H1 (cell line): ENCODE measurements at regions not wholly inside any gene's neighbourhood (a gene's known extent, or its start where the extent isn't known, plus 50 kb on each side); places are given as distances from the start of the nearest gene placed in this dataset.

ENCODE experiments used
- ASH2L ChIP-seq: fragments of 200-600, 300-600 bp; sonication (generic); IDR thresholded peaks from one replicate; pipeline ENCODE4 v1.7.1; 2017; ENCODE audit warnings: low read length
- BCL11A ChIP-seq, 2 experiments: IDR thresholded peaks; one replicate each; pipeline ENCODE4 v1.6.1; 2011; ENCODE audit warnings: low read depth in 2 of 2, low read length in 2 of 2, mild to moderate bottlenecking in 2 of 2
- CEBPB ChIP-seq: IDR thresholded peaks from 2 replicates; pipeline ENCODE4 v1.6.1; 2012; ENCODE audit warnings: low read depth, low read length
- CHD1 ChIP-seq: IDR thresholded peaks from 2 replicates; pipeline ENCODE4 v1.6.1; 2012; ENCODE audit warnings: low read depth, low read length, improper control_type of control experiment
- EGR1 ChIP-seq: IDR thresholded peaks from 2 replicates; pipeline ENCODE4 v1.6.1; 2011; ENCODE audit warnings: low read depth, low read length, borderline replicate concordance
- EZH2 ChIP-seq: fragments of 200-600 bp; sonication (generic); IDR thresholded peaks from 2 replicates; pipeline ENCODE4 v1.7.1; 2012; ENCODE audit warnings: low read depth, mild to moderate bottlenecking, moderate library complexity, low read length, inconsistent platforms; ENCODE audit not compliant: severe bottlenecking
- JUND ChIP-seq: IDR thresholded peaks from 2 replicates; pipeline ENCODE4 v1.6.1; 2011; ENCODE audit warnings: mild to moderate bottlenecking, improper control_type of control experiment, low read length
- KDM5A ChIP-seq: fragments of 200-600 bp; IDR thresholded peaks from 2 replicates; pipeline ENCODE4 v1.7.1; 2012; ENCODE audit warnings: mild to moderate bottlenecking, low read length, inconsistent platforms, mixed read lengths
- RBBP5 ChIP-seq: IDR thresholded peaks from 2 replicates; pipeline ENCODE4 v1.7.1; 2012; ENCODE audit warnings: low read depth, mild to moderate bottlenecking, inconsistent platforms, low read length, moderate library complexity, borderline replicate concordance
- RFX5 ChIP-seq: IDR thresholded peaks from 2 replicates; pipeline ENCODE4 v1.6.1; 2011; ENCODE audit warnings: low read depth, low read length, improper control_type of control experiment, borderline replicate concordance
- RXRA ChIP-seq: IDR thresholded peaks from 2 replicates; pipeline ENCODE4 v1.6.1; 2011; ENCODE audit warnings: low read depth, mild to moderate bottlenecking, low read length, moderate library complexity; ENCODE audit not compliant: insufficient read depth
- TBP ChIP-seq: IDR thresholded peaks from 2 replicates; pipeline ENCODE4 v1.6.1; 2011; ENCODE audit warnings: low read depth, low read length, improper control_type of control experiment
- TCF12 ChIP-seq: IDR thresholded peaks from 2 replicates; pipeline ENCODE4 v1.6.1; 2011; ENCODE audit warnings: low read depth, mild to moderate bottlenecking, low read length
- TF ChIP-seq, protein P1 (sequence below): fragments of 300-600 bp; sonication (generic); IDR thresholded peaks from 2 replicates; pipeline ENCODE4 v1.7.1; 2012; ENCODE audit warnings: low read length, moderate library complexity, mild to moderate bottlenecking, inconsistent platforms; ENCODE audit not compliant: insufficient replicate concordance

DNA sequence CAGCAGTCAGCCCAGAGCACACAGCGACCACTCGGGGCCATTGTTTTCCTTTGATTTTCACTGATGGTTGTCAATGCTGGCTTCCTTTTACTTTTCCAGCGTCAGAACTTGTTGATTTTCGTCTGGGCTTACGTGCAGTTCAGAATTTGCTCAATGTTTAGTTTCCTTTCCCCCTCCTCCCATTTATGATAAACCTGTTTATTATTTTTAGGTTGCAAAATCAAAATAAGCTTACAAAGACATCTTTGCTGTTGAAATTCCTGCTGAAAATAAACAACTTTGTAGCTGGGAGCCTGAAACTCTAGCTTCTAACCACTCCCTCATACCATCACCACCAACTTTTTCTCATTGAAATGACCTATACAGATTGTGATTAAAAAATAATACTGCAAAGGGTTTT, 83.1 kb upstream of the LYZL1 start (continued):
- TF ChIP-seq, protein P1, sequence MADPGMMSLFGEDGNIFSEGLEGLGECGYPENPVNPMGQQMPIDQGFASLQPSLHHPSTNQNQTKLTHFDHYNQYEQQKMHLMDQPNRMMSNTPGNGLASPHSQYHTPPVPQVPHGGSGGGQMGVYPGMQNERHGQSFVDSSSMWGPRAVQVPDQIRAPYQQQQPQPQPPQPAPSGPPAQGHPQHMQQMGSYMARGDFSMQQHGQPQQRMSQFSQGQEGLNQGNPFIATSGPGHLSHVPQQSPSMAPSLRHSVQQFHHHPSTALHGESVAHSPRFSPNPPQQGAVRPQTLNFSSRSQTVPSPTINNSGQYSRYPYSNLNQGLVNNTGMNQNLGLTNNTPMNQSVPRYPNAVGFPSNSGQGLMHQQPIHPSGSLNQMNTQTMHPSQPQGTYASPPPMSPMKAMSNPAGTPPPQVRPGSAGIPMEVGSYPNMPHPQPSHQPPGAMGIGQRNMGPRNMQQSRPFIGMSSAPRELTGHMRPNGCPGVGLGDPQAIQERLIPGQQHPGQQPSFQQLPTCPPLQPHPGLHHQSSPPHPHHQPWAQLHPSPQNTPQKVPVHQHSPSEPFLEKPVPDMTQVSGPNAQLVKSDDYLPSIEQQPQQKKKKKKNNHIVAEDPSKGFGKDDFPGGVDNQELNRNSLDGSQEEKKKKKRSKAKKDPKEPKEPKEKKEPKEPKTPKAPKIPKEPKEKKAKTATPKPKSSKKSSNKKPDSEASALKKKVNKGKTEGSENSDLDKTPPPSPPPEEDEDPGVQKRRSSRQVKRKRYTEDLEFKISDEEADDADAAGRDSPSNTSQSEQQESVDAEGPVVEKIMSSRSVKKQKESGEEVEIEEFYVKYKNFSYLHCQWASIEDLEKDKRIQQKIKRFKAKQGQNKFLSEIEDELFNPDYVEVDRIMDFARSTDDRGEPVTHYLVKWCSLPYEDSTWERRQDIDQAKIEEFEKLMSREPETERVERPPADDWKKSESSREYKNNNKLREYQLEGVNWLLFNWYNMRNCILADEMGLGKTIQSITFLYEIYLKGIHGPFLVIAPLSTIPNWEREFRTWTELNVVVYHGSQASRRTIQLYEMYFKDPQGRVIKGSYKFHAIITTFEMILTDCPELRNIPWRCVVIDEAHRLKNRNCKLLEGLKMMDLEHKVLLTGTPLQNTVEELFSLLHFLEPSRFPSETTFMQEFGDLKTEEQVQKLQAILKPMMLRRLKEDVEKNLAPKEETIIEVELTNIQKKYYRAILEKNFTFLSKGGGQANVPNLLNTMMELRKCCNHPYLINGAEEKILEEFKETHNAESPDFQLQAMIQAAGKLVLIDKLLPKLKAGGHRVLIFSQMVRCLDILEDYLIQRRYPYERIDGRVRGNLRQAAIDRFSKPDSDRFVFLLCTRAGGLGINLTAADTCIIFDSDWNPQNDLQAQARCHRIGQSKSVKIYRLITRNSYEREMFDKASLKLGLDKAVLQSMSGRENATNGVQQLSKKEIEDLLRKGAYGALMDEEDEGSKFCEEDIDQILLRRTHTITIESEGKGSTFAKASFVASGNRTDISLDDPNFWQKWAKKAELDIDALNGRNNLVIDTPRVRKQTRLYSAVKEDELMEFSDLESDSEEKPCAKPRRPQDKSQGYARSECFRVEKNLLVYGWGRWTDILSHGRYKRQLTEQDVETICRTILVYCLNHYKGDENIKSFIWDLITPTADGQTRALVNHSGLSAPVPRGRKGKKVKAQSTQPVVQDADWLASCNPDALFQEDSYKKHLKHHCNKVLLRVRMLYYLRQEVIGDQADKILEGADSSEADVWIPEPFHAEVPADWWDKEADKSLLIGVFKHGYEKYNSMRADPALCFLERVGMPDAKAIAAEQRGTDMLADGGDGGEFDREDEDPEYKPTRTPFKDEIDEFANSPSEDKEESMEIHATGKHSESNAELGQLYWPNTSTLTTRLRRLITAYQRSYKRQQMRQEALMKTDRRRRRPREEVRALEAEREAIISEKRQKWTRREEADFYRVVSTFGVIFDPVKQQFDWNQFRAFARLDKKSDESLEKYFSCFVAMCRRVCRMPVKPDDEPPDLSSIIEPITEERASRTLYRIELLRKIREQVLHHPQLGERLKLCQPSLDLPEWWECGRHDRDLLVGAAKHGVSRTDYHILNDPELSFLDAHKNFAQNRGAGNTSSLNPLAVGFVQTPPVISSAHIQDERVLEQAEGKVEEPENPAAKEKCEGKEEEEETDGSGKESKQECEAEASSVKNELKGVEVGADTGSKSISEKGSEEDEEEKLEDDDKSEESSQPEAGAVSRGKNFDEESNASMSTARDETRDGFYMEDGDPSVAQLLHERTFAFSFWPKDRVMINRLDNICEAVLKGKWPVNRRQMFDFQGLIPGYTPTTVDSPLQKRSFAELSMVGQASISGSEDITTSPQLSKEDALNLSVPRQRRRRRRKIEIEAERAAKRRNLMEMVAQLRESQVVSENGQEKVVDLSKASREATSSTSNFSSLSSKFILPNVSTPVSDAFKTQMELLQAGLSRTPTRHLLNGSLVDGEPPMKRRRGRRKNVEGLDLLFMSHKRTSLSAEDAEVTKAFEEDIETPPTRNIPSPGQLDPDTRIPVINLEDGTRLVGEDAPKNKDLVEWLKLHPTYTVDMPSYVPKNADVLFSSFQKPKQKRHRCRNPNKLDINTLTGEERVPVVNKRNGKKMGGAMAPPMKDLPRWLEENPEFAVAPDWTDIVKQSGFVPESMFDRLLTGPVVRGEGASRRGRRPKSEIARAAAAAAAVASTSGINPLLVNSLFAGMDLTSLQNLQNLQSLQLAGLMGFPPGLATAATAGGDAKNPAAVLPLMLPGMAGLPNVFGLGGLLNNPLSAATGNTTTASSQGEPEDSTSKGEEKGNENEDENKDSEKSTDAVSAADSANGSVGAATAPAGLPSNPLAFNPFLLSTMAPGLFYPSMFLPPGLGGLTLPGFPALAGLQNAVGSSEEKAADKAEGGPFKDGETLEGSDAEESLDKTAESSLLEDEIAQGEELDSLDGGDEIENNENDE = no peak
- TF ChIP-seq BCL11A (IDR thresholded peaks at IDR 0.05; ENCODE audit: low read depth in 2 of 2, low read length in 2 of 2) (no peak), RFX5 (no peak), CEBPB (no peak), RBBP5 (no peak), RXRA (no peak), EZH2 (no peak), TBP (no peak), TCF12 (no peak), JUND (no peak), EGR1 (no peak), ASH2L (no peak), CHD1 (no peak), KDM5A (no peak)
